SW 1271 (cell line): ENCODE measurements at regions not wholly inside any gene's neighbourhood (a gene's known extent, or its start where the extent isn't known, plus 50 kb on each side); places are given as distances from the start of the nearest gene placed in this dataset.
"Not testable (repeated sequence)": the region's sequence is repeated elsewhere in the genome, so short reads cannot be mapped to it uniquely, and the experiment has no call there.

Experiments
- DNase-seq, 2 experiments: peaks; one replicate each; lab custom pipeline; 2025; lab: John Stamatoyannopoulos, UW

DNA sequence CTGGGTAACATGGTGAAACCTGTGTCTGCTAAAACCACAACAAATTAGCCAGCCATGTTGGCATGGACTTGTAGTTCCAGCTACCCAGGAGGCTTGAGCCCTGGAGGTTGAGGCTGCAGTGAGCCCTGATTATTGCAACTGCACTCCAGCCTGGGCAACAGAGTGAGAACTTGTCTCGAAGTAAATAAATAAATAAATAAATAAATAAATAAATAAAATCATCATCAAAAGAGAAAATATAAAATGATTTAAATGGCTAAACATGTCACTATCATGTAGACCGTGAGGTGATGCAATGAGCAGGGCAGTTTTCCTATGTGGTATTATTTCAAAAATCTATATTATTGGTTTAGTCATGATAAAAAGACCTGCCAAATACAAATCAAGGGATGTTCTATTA, 2074.3 kb downstream of the PCDH9 start:
- DNase-seq: no peak

DNA sequence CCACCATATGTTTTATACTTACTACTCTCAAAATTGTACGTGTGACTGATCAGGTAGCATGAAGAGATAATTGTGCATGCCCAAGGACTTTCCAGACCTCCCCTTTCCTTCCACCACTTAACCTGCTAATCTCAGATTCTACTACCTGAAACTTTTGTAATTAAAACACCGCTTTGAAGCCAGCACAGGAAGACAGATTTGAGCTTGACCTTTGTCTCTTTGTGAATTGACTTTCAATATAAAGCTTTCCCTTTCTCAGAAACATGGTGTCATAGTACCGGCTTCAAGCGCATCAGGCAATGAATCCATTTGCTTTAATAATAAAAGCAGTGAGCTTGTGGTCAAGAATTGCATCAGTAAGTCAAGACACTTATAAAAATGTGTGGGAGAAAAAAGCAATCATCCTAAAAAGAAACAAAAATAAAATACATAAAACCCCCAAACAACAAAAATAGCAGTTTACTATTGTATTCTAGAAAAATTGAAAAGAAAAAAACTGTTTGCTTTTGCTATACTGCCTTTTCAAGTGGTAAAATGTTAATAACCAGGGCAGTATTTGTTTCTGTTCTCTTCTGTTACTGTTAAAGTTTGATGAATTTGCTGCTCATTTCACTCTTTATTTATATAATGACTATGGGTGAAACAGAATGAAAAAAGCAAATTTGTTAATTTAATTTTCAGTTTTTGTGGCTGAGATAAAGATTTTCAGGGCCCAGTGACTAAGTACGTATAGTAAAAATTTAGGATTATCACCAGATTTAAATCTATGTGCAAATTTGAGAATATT, 2075.3 kb downstream of the PCDH9 start:
- no peak for DNase-seq

DNA sequence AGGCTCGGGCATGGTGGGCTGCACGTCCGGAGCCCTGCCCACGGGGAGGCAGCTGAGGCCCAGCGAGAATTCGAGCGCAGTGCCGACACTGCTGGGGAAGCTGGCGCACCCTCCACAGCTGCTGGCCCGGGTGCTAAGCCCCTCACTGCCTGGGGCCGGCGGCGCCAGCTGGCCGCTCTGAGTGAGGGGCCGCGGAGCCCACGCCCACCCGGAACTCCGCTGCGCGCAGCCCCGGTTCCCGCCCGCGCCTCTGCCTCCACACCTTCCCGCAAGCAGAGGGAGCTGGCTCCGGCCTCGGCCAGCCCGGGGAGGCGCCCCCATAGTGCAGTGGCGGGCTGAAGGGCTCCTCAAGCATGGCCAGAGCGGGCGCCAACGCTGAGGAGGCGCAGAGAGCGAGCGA, 2080.4 kb downstream of the PCDH9 start:
- DNase-seq: no peak

DNA sequence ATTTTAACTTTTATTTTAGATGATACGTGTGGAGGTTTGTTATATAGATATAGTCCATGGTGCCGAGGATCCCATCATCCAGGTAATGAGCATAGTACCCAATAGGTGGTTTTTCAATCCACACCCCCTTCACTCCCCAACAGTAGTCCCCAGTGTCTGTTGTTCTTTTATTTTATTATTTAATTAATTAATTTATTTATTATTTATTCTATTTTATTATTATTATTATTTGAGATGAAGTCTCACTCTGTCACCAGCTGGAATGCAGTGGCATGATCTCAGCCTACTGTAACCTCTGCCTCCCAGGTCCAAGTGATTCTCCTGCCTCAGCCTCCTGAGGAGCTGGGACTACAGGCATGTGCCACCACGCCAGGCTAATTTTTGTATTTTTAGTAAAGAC, 2086.2 kb downstream of the PCDH9 start:
- DNase-seq: no peak

DNA sequence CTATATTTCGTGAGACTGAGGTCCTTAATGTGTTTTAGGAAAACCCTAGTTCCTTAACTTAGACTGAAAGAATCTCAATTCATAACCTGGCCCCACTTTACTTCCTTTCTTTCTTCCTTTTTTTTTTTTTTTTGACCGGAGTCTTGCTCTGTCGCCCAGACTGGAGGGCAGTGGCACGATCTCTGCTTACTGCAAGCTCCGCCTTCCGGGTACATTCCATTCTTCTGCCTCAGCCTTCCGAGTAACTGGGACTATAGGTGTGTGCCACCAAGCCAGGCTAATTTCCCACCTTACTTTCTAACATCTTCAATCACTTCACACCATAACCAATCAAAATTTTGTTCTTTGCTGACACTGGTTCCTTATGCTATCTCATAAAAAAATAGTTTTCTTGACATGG, 2097.0 kb downstream of the PCDH9 start:
- DNase-seq: no peak

DNA sequence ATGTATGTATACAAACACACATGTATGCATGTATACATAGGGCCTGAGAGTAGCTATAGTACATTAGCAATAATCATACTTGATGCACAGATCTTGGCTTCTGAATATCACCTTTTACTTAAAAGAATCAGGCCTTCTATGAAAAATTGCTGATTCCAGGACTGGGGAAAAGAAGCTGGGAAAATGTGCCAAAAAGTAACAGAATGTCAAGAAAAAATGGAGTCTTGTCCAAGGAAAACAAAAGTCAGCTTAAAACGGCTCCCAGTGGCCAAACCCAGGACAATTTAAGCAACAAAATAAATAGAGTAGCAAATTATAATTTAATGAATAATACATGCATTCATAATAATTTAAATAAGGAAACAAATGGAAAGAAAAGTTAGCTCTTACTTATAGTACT, 2104.9 kb downstream of the PCDH9 start:
- DNase-seq: no peak

DNA sequence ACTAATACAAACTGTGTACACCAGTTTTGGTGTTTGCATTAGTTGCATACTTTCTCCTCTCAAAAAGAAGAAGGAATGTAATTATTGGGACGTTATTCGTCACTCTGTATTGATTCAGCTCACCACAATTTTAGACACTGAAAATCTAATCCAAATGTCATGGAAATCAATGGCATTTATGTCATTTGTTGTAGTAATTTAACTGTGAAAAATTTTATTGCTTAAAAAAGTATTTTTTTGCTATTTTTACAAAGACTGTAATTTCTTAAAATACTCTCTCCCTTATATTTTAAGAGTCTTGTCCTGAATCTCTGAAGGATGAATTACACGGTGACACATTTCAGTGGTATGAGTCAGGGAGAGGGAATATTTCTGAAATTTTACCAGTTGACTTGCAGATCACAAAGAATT, 2117.6 kb downstream of the PCDH9 start:
- DNase-seq: no peak

DNA sequence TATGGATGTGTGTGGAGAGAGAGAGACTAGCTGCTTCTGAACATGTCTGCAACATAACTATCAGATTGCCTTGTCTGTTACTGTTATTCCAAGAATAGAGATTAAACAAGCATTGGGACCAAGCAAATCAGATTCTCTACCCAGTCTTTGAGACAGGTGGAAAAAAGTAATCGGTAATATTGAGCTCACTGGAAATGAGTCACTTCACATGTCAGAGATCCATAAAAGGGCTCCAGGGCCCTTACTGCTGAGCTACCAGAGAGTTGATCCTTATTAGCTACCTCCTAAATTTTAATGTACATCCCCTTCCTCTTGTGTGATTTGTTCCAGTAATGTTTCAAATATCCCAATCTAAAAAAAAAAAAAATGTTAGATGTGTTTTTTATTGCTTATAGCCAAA, 2118.0 kb downstream of the PCDH9 start:
- peak in 1 of 2 experiments; percentile 1 for DNase-seq

DNA sequence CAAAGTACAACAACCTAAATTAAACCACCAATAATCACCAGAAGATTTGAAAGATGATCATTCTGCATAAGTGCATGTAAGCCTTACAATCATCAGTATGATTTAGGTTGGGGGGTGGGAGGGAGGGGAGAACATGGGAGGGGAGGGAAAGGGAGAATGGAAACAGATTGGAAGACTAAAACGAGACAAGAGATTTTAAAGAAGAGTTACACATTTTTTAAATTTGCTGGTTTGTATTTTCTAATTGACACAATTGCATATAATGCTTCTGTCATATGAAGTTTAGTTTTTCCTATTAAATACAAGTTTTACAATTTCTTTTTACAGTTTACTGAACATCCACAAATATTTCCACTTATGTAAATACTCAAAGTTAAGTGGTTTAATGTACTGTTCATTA, 2118.9 kb downstream of the PCDH9 start:
- DNase-seq: no peak

DNA sequence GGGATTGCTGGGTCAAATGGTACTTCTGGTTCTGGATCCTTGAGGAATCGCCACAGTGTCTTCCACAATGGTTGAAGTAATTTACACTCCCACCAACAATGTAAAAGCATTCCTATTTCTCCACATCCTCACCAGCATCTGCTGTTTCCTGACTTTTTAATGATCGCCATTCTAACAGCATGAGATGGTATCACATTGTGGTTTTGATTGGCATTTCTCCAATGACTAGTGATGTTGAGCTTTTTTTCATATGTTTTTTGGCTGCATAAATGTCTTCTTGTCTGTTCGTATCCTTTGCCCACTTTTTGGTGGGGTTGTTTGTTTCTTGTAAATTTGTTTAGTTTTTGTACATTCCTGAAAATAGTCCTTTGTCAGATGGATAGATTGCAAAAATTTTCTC, 2125.7 kb downstream of the PCDH9 start:
- not testable (repeated sequence) for DNase-seq

DNA sequence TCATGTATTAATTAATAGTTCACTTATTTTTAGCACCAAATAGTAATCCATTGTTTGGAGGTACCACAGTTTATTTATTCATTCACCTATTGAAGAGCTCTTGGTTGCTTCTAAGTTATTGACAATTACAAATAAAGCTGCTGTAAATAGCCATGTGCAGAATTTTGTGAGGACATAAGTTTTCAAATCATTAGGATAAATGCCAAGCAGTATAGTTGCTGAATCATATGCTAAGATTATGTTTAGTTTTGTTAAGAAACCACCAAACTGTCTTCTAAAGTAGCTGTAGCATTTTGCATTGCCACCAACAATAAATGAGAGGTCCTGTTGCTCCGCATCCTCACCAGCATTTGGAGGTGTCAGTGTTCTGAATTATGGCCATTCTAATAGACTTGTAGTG, 2126.8 kb downstream of the PCDH9 start:
- DNase-seq: no peak

DNA sequence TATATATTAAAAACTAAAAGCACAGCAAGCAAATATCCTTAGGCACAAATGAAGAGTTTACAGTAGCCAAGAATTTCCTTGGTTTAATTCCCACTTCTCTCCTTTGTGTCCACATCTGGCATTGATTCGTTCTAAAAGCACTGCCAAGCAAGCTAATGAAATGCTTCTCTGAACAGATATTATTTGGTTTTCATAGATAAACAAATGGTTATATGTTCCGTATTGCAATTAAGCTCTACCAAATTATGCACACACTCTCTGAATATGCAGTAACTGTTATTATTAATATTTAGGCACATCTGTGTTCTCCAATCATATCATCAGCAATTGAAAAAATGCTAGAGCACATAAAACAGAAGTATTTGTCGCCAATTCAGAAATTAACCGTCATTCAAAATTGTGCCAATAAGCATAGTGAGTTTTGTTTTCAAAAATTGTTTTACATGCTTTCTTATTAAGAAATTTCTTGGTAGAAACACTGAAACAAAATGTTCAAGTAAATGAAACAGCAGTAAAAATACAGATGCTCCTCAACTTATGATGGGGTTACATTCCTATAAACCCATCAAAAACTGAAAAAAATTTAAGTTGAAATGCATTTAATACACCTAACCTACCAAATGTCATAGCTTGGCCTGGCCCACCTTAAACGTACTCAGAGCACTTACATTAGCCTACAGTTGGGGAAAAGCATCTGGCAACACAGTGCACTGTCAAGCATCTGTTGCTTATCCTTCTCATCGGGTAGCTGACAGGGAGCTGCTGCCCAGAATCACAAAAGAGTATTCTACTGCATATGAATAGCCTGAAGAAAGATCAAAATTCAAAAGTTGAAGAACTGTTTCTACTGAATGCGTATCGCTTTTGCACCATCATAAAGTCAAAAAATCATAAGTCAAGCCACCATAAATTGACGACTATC, 2134.7 kb downstream of the PCDH9 start:
- no peak for DNase-seq

DNA sequence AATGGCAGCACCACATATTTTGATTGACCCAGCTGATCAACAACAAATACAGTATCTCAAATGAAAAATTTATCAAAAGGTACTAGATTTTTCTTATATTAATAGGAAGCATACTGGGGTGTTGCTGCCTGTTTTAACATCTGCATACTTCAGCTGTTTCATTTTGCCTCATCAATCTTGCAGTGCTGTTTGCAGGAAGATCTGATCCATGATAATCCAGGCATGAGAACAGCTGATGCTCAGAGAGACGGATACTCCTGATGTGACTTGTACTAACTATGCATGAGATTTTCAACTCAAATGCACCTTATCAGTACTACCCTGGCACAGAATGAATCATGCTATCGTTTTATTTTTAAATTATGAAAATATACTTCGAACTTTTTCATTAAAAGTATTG, 2136.8 kb downstream of the PCDH9 start:
- DNase-seq: no peak

DNA sequence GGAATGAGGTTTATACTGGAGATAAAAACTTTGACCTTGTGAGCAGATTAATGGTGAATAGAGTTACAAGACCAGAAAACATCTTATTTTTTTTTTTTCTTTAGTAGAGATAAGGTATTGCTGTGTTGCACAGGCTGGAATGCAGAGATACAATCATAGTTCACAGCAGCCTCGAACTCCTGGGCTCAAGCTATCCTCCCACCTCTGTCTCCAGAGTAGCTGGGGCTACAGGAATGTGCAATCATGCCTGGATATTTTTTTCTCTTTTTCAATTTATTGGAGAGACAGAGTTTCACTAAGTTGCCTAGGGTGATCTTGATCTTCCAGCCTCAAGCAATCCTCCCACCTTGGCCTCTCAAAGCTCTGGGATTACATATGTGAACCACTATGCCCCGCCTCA, 2139.1 kb downstream of the PCDH9 start:
- no peak for DNase-seq

DNA sequence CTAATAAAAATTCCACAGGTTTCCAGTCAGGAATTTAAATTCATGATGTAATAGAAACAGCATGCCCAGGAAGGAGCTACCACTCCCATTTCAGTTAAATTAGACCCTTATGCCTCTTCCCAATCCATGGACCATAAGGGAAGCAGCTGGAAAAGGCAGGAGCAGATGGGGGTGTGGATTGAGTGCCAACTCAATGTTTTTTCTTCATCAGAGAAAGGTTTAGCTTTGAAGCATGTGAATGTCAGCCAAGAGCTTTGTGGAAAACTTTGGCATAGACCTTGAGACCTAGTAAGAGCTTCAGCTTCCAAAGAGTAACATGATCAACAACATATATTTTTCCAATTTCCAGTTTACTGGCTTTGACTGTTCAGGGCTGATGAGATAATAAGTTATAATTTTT, 2139.9 kb downstream of the PCDH9 start:
- DNase-seq: no peak

DNA sequence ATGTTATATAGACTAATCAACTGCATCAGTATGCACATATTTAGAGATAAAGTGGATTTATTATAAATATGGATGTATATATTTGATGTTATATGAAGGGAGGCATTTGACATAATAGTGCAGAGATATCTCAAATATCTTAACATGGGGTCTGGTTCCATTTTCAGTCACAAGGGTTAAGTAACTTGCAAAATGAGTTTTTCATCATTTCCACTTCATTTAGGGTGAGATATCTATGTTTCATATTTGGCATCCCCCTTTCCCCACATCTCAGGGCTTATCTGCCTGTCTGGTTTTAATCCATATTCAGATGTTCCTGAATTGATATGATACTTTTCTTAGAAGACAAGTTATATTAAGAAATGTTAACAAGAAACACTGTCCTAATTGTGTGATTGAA, 2141.2 kb downstream of the PCDH9 start:
- no peak for DNase-seq

DNA sequence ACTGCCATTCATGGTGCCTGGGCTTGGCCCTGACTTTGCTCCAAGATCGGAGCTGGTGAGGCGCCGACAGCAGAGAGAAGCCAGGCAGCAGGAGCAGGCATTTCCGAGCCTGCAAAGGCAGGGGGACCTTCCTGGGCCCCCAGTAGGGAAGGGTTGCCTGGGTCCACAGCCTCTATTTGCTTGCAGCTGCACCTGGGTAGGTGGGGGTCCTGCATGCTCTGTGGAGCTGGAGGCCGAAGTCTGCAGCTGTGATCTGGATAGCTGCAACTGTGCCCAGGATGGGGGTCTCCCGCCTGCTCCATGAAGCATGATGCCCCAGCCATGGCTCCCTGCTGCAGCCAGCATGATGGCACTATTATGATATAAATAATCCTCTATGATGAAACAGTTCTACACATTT, 2144.2 kb downstream of the PCDH9 start:
- DNase-seq: no peak

DNA sequence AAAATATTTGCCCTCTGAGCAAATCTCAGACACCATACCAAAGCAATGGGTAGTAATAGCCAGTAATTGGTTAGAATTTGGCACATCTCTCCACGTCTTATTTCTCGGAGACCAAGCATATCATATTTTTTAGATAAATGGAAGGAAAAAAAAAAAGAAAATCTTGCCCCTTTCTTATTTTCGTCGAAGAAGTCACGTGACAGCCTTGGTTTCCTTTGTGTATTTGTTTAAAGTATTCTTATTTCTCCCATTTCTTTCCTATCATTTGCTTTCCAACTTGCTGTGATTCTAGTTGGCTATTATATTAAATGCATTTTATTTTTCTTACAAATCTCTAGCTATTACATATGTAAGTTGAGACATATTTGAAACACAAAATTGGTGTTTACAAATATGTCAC, 2155.9 kb downstream of the PCDH9 start:
- no peak for DNase-seq

DNA sequence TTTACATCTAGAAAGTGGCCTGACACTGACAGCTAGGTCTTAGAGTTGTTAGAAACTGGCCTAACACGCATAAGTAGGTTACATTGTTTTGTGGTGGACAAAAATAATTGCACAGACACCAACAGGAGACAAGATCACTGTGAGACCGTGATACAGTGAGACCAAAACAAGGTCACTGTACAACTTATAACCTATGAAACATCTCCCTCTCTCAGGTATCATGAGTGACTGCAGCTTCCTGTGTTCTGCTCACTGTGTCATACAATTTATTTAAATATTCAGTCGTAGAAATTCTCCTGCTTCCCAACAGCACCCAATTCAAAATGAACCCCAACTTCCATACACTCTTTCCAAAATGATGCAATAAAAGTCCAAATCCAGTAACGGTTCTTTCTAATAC, 2165.2 kb downstream of the PCDH9 start:
- DNase-seq: no peak

DNA sequence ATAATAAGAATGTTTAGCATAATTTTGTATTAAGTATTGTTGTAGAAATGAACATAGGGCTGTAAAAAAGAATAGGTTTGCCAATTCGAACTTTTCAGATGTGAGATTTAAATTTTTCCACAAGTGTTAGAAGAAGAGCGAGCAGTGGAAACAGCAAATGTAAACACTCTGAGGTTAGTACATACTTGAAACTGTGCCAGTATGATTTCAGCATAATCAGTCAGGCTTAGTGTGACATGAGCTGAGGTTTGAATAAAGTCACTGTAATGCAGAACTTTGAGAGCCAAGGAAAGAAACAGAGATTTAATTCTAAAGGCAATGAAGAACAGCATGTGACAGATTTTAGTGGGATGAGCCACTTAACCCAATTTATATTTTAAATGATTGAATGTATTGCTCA, 2166.4 kb downstream of the PCDH9 start:
- DNase-seq: no peak

DNA sequence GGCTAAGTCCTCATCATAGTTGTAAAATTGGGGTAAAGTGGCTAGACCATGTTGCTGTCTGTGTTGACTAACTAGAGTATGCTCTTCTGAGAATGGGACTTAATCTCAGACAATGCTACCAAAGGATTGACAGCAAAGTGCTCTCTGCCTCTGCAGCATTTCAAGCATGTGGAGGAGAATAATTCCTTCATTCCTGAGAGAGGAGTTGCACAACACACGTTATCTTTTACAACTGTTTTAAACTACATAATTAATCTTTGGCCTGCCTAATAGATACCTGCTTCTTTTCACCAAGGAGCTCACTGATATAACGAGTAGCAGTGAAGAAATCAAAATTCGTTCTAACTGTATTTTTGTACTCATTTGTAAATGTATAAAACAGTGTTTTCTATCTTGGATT, 2172.2 kb downstream of the PCDH9 start:
- no peak for DNase-seq

DNA sequence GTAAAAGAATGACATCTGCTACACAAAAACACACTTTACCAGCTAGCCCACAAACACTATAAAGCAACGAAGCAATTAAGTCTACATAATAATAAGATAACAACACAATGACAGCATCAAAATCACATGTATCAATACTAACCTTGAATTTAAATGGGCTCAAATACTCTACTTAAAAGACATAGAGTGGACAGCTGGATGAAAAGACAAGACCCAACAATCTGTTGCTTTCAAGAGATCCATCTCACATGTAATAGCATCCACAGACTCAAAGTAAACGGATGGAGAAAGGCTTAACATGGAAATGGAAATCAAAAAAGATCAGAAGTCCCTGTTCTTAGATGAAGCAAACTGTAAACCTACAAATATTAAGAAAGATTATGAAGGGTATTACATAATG, 2175.9 kb downstream of the PCDH9 start:
- no peak for DNase-seq

DNA sequence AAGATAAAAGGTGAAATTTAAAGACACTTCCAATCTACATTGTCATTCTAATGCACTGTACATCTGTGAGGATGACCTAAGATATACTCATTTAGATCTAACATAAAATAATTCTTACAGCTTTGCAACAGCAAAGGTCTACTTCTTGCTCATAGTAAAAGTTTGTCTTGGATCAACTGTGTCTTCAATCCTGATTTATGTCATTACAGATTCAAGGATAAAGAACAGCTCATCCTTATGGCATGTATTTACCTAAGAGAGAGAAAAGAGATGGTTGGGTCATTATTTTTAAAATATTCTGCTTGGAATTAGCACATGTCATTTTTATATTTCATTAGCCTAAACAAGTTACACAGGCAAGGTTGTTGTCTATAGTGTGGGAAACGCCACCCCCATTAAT, 2193.1 kb downstream of the PCDH9 start:
- DNase-seq: no peak
